ENCODE measurements at regions not wholly inside any gene's neighbourhood (a gene's known extent, or its start where the extent isn't known, plus 50 kb on each side); places are given as distances from the start of the nearest gene placed in this dataset.
A peak's percentile ranks its signal among the peaks of the same experiment; 100 is the strongest.

- TF ChIP-seq CHD7 (IDR thresholded peaks at IDR 0.05; ENCODE audit: insufficient replicate concordance, low read length) (no peak), RAD21 (IDR thresholded peaks at IDR 0.05 in 1 of 2, conservative IDR thresholded peaks at IDR 0.05 in 1 of 2; ENCODE audit: low read depth in 2 of 2, low read length in 2 of 2) (peak; percentile 37 to 49; a peak in 3 of 4 replicates), EZH2 (IDR thresholded peaks at IDR 0.05; ENCODE audit: low read depth, low read length, severe bottlenecking) (no peak), CTCF (IDR thresholded peaks at IDR 0.05; ENCODE audit: control extremely low read depth in 1 of 3, insufficient read depth in 1 of 3, low read depth in 1 of 3, low read length in 3 of 3) (peak; percentile 5 to 42 (median 37); a peak in 2 of 4 replicates)
Observed at GRCh38 chr13:95485045-95485517, 67.4 kb upstream of the CLDN10 start (continued).

All from H1 (cell line).